Middle frontal gyrus (tissue), 1 donor: ENCODE measurements at regions not wholly inside any gene's neighbourhood (a gene's known extent, or its start where the extent isn't known, plus 50 kb on each side); places are given as distances from the start of the nearest gene placed in this dataset.
"Not testable (repeated sequence)": the region's sequence is repeated elsewhere in the genome, so short reads cannot be mapped to it uniquely, and the experiment has no call there.

Experiments
- DNase-seq: peaks from one replicate; pipeline ENCODE4 v3.0.0-alpha.2; 2015; ENCODE audit warnings: low spot score; ENCODE audit errors: extremely low spot score

GRCh38 chr16:5349670-5350517 is 252.3 kb upstream of the EEF2KMT start:
- DNase-seq, result no peak

GRCh38 chr16:5349101-5349500 is 251.5 kb upstream of the EEF2KMT start:
- no peak for DNase-seq

GRCh38 chr16:5347561-5347960 is 250.0 kb upstream of the EEF2KMT start:
- no peak for DNase-seq

GRCh38 chr16:5336941-5337340 is 239.3 kb upstream of the EEF2KMT start:
- DNase-seq, result no peak

DNA sequence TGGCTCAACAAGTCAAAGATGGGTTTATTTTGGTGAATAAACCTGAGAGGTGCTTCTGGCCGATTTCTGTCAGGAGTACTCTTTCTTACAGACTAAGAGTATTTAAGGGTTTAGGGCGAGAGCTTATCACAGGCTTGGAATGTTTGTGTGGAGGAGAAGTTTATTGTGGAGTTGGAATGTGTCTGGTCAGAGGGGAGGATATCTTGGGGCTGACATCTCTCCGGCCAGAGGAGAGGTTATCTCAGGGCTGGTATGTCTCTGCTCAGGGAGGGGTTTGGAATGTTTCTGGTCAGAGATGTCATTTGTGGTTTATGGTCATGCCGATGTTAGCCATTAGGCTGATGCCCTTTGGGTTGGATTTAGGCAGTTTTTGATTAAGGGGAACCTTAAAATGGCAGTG is 236.4 kb upstream of the EEF2KMT start:
- DNase-seq, result no peak

GRCh38 chr16:5333126-5333525 is 235.5 kb upstream of the EEF2KMT start:
- no peak for DNase-seq

- no peak for DNase-seq
Observed at GRCh38 chr16:5330058-5330457, 232.5 kb upstream of the EEF2KMT start.

GRCh38 chr16:5328546-5328945 is 231.0 kb upstream of the EEF2KMT start:
- no peak for DNase-seq

DNA sequence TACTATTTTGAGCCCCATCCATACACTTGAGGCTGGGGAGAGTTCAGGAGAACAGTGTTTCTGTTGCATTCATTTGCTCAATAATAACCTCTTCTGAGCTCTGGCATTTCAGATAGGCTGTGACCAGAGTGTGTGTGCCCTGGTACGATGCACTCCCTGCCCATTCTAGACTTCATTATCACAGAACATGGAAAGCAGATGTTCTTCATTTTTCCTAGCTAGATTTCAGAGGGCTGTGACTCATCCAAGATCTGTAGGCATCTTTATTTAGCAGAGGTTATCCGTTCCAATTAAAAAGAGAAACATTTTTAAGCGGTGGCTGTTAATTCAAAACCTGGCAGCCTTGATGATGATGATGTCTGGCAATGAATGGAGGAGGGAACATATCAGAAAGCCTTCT is 228.8 kb upstream of the EEF2KMT start:
- DNase-seq, result no peak

DNA sequence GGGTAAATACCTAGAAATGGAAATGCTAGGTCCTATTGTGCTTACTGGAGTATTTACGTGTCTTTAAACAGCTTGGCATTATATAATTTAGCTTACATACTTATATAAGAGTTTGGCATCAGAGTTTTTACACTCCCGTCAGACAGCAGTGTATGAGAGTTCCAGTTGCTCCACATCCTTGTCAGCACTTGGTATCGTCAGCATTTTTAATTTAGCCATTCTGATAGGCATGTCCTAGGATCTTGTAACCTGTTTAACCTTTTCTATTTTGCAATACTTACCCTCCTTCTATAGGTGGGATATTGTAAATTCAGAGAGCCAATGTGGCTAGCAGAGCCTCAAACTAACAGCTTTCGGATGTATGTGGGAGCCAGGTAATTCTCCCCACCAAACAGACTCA is 228.3 kb upstream of the EEF2KMT start:
- no peak for DNase-seq

GRCh38 chr16:5323284-5324141 is 225.9 kb upstream of the EEF2KMT start:
- no peak for DNase-seq

DNA sequence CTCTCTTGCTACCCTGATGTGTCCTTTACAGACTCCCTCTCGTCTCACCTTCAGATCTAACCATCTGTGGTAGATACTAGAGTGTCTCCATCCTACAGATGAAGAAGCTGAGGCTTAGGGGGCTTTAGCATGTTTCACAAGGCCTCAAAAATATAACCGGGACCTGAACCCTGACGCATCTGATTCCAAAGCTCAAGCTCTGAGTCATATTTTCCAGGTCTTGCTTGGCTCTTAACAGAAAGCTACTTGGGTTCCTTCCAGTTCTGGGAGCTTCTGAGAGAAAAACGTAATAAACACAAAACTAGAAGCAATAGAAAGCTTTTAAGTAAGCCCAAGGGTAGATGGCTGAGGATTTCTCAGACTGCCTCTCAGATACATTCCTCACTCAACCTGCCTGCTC is 224.3 kb upstream of the EEF2KMT start:
- no peak for DNase-seq

- no peak for DNase-seq
Observed at GRCh38 chr16:5319799-5320198, 222.2 kb upstream of the EEF2KMT start.

GRCh38 chr16:5315914-5316313 is 218.3 kb upstream of the EEF2KMT start:
- DNase-seq, result no peak

DNA sequence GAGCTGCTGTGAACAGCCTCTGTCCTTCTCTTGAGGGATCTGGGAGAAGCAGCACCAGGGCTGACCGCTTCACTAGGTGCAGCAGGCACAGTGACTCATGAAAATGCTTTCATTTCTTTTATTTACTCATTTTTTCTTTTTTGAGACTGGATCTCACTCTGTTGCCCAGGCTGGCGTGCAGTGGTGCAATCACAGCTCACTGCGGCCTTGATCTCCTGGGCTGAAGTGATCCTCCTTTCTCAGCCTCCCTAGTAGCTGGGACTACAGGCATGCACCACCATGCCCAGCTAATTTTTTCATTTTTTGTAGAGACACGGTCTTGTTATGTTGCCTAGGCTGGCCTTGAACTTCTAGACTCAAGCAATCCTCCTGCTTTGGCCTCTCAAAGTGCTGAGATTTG is 216.8 kb upstream of the EEF2KMT start:
- DNase-seq, result no peak

GRCh38 chr16:5309946-5310611 is 212.5 kb upstream of the EEF2KMT start:
- DNase-seq, result no peak

DNA sequence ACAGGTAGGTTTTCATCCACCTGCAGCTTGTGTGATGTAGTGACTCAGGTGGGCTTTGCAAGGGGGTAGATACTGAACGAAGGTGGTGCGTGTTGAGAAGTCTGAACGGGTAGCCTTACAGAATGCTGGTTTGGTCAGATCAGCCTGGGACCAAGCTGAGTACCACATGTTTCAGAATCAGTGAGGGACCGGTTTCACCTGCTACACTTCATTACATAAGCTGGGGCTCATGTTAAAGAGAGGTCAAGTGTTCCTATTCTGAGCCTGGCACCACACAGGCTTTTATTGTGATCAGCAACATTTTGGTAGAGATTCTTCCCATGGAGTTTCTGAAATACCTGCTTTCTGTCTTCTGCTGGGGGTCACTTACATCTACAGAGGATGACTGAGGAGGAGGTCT is 207.4 kb upstream of the EEF2KMT start:
- no peak for DNase-seq

DNA sequence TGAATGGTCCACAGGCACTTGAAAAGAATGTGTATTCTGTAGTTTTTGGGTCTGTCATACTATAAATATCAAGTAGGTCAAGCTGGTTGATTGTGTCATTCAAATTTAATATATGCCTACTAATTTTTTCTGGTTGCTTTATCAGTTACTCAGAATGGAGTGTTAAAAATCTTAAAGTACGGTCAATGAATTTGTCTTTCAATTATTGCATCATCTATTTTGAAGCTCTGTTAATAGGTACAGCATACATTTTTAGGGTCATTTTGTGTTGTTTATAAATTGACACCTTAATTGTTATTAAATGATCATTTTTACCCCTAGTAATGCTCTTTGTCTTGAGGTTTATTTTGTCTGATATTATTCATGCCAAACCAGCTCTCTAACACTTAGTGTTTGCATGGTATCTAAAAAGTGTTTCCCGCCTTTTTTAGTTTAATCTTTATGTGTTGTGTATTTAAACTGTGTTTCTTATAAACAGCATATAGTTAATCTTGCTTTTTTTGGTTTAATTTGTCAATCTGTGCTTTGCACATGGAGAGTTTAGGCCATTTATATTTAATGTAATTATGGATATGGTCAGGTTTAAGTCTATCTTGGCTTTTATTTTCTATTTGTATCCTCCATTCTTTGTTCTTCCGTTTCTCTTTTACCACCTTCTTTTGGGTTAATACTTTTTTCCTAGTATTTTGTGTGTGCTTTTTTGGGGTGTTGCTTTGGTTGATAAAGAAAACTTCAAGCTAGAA is 204.9 kb upstream of the EEF2KMT start:
- no peak for DNase-seq

- DNase-seq, result no peak
Observed at GRCh38 chr16:5298202-5298601, 200.6 kb upstream of the EEF2KMT start.

DNA sequence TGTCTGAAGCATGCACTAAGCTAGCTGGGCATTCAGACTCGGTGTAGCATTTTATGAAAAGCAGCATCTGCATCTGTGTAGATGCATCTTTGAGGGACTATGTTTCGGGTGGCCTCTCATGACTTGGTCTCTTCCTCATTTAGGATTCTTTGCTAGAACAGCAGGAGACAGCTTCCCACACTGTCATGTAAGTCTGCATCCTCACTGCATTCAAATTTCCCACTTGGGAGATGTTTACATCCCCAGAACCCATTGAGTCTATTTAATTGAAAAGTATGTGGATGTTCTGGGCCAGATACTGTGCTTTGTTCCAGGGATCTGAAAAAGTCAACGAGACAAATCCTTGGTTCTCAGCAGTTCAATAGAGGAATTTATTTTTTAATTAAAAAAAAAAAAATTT is 198.6 kb upstream of the EEF2KMT start:
- DNase-seq, result no peak

DNA sequence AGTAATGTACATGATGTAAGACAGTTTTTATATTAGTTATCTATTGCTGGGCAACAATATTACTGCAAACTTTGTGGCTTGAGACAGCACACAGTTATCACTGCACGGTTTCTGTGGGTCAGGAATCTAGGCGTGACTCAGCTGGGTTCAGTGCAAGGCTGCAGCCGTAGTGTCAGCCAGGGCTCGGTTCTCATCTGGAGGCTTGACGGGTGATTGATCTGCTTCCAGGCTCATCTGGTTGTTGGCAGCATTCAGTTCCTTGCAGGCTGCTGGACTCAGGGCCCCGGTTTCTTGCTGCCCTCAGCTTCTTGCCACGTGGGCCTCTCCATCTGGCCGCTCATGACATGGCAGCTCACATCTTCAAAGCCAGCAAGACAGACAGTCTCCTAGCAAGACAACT is 197.7 kb upstream of the EEF2KMT start:
- not testable (repeated sequence) for DNase-seq
